ENCODE measurements at regions not wholly inside any gene's neighbourhood (a gene's known extent, or its start where the extent isn't known, plus 50 kb on each side); places are given as distances from the start of the nearest gene placed in this dataset.

GRCh38 chr5:123874600-123875201, 362.7 kb downstream of the CSNK1G3 start:
- ATAC-seq (no peak), DNase-seq (no peak)
- no peak overlapping the region for H3K27ac Mint-ChIP-seq
- TF ChIP-seq CTCF (IDR thresholded peaks at IDR 0.05), result no peak
- intact Hi-C loops (cut with micrococcal nuclease), result no loop called here
- ChIA-PET CTCF (interaction anchor here (0.7 kb wide), 1 partner anchor 11 kb away, joined by 3 read pairs; no protein-coding TSS in a partner anchor), POLR2A (no interaction called here)
- no peaks in the 10 kb centered on the region for H3K36me3 Mint-ChIP-seq (ENCODE audit: low read depth)
- no peaks in the 10 kb centered on the region for H3K9me3 Mint-ChIP-seq
- no peaks in the 10 kb centered on the region for H3K27me3 Mint-ChIP-seq
- H3K4me1 Mint-ChIP-seq (ENCODE audit: low read depth), result no peaks in the 10 kb centered on the region
- no peak overlapping the region for H3K4me3 Mint-ChIP-seq

DNA sequence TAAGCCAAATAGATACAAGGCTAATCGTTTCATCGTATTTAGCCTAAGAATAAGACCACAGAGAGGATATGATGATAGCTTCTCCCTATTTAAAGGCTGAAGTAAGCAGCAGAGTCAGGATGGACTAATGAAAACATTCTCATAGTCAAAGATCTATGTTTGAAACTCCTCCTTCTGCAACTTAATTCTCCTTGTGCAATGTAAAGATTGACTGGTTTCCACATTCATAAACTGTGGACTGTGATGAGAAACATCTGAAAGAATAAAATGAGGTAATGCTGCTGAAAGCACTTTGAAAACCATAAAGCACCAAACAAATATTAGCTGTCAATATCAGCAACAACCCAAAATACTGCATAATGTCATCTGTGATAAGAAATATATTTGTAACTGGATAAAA, 361.9 kb downstream of the CSNK1G3 start:
- Mint-ChIP-seq H3K27me3 (no peaks in the 10 kb centered on the region), H3K27ac (no peak overlapping the region), H3K36me3 (ENCODE audit: low read depth) (no peaks in the 10 kb centered on the region), H3K4me1 (ENCODE audit: low read depth) (no peaks in the 10 kb centered on the region), H3K9me3 (no peaks in the 10 kb centered on the region), H3K4me3 (no peak overlapping the region)
- ChIA-PET POLR2A (no interaction called here), CTCF (interaction anchor here (0.7 kb wide), 1 partner anchor 12 kb away, joined by 3 read pairs; no protein-coding TSS in a partner anchor)
- no peak for ATAC-seq
- TF ChIP-seq CTCF (IDR thresholded peaks at IDR 0.05), result no peak
- intact Hi-C loops (cut with micrococcal nuclease), result no loop called here
- DNase-seq, result no peak

- Mint-ChIP-seq H3K36me3 (ENCODE audit: low read depth) (no peaks in the 10 kb centered on the region), H3K4me3 (no peak overlapping the region), H3K9me3 (peaks cover 2% of the 10 kb centered on the region), H3K27me3 (no peaks in the 10 kb centered on the region), H3K4me1 (ENCODE audit: low read depth) (no peaks in the 10 kb centered on the region), H3K27ac (no peak overlapping the region)
- intact Hi-C loops (cut with micrococcal nuclease), result no loop called here
- TF ChIP-seq CTCF (IDR thresholded peaks at IDR 0.05), result no peak
- CTCF ChIA-PET, result no interaction called here
- ATAC-seq, result no peak
- no peak for DNase-seq
- POLR2A ChIA-PET, result no interaction called here
These were observed 359.4 kb downstream of the CSNK1G3 start for GRCh38 chr5:123871373-123871772.

GRCh38 chr5:123868881-123869280, 356.9 kb downstream of the CSNK1G3 start:
- Mint-ChIP-seq H3K27me3 (no peaks in the 10 kb centered on the region), H3K4me1 (ENCODE audit: low read depth) (no peaks in the 10 kb centered on the region), H3K36me3 (ENCODE audit: low read depth) (no peaks in the 10 kb centered on the region), H3K27ac (no peak overlapping the region), H3K9me3 (peaks cover 2% of the 10 kb centered on the region), H3K4me3 (no peak overlapping the region)
- ATAC-seq (no peak), DNase-seq (no peak)
- CTCF ChIA-PET, result no interaction called here
- TF ChIP-seq CTCF (IDR thresholded peaks at IDR 0.05), result no peak
- intact Hi-C loops (cut with micrococcal nuclease), result no loop called here
- POLR2A ChIA-PET, result no interaction called here

DNA sequence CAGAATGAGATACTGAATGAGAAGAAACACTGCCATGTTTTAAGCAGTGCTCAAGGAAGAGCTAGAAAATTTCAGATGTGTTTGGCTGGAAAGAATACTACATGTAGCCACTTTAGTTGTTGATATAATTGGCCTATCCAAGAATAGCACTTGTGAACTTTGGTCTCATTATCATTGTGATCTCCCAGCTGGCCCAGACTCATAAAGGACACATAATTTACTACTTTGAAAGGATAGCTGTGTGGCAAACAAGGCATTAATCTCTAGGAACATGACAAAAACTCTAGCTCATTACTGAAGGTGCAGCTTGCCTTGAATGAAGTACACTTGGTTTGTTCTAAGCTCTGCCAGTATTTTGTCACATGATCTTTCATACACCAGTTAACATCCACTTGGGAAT, 356.3 kb downstream of the CSNK1G3 start:
- intact Hi-C loops (cut with micrococcal nuclease), result no loop called here
- no peak overlapping the region for H3K27ac Mint-ChIP-seq
- TF ChIP-seq CTCF (IDR thresholded peaks at IDR 0.05), result no peak
- H3K36me3 Mint-ChIP-seq (ENCODE audit: low read depth), result no peaks in the 10 kb centered on the region
- H3K27me3 Mint-ChIP-seq, result no peaks in the 10 kb centered on the region
- ATAC-seq (no peak), DNase-seq (no peak)
- no peak overlapping the region for H3K4me3 Mint-ChIP-seq
- H3K4me1 Mint-ChIP-seq (ENCODE audit: low read depth), result no peaks in the 10 kb centered on the region
- CTCF ChIA-PET, result no interaction called here
- H3K9me3 Mint-ChIP-seq, result peaks cover 2% of the 10 kb centered on the region
- POLR2A ChIA-PET, result no interaction called here
